ENCODE measurements at regions not wholly inside any gene's neighbourhood (a gene's known extent, or its start where the extent isn't known, plus 50 kb on each side); places are given as distances from the start of the nearest gene placed in this dataset.

GRCh38 chr2:18792226-18792629, 202.9 kb upstream of the NT5C1B start:
- Histone ChIP-seq H2AFZ (ENCODE audit: low read depth, low read length) (no peak overlapping the region), H3K4me3 (replicated peaks in 1 of 3; ENCODE audit: insufficient read depth in 1 of 3, low read depth in 1 of 3, low read length in 3 of 3) (no peak overlapping the region), H3K36me3 (ENCODE audit: control insufficient read depth in 2 of 2, extremely low read depth in 1 of 2, insufficient read depth in 2 of 2, low read length in 2 of 2) (no peaks in the 10 kb centered on the region), H4K20me1 (replicated peaks; ENCODE audit: control insufficient read depth, extremely low read depth, insufficient read depth, low read length) (no peaks in the 10 kb centered on the region), H3K9me3 (replicated peaks; ENCODE audit: control insufficient read depth, insufficient read depth, low read length) (no peaks in the 10 kb centered on the region), H3K27ac (ENCODE audit: insufficient read depth, low read depth, low read length) (no peak overlapping the region), H3K4me2 (ENCODE audit: insufficient read depth, low read length) (no peak overlapping the region), H3K9me1 (replicated peaks; ENCODE audit: control insufficient read depth, extremely low read depth, insufficient read depth, low read length) (no peaks in the 10 kb centered on the region), H3K27me3 (ENCODE audit: control insufficient read depth in 2 of 2, insufficient read depth in 2 of 2, low read length in 2 of 2) (peaks cover 0 to 3% of the 10 kb centered on the region in 2 experiments), H3K9ac (replicated peaks; ENCODE audit: extremely low read depth, insufficient read depth, low read length) (no peak overlapping the region), H3K79me2 (ENCODE audit: control insufficient read depth, insufficient read depth, low read length) (no peaks in the 10 kb centered on the region), H3K4me1 (ENCODE audit: control insufficient read depth, extremely low read depth, insufficient read depth, low read length) (no peaks in the 10 kb centered on the region)
- intact Hi-C loops (cut with micrococcal nuclease) (no loop called here), dilution Hi-C loops (cut with MboI; ENCODE audit: extremely low pct_ligation_motif_present, low sequenced_read_pairs) (no loop called here)
- ChIA-PET CTCF (interaction anchor here (0.8 to 1.3 kb wide), 2 partner anchors 17 to 44 kb away, joined by 3 read pairs; no protein-coding TSS in a partner anchor), POLR2A (no interaction called here)
- no peak for TF ChIP-seq CTCF (IDR thresholded peaks at IDR 0.05; ENCODE audit: extremely low read depth in 1 of 2, insufficient read depth in 1 of 2, low read depth in 1 of 2, low read length in 2 of 2)
- no peak for TF ChIP-seq FOS (IDR thresholded peaks at IDR 0.05; ENCODE audit: borderline replicate concordance, insufficient read depth, low read length)
- TF ChIP-seq GATA2 (IDR thresholded peaks at IDR 0.05; ENCODE audit: insufficient read depth, insufficient read length, low read depth, low read length): no peak
- no TSS peak for BruUV-seq (replicated peaks)
- no peak for FAIRE-seq
- no peak for DNase-seq (ENCODE audit: low read depth, low spot score)

- Histone ChIP-seq H3K27me3 (ENCODE audit: control insufficient read depth in 2 of 2, insufficient read depth in 2 of 2, low read length in 2 of 2) (peaks cover 0 to 3% of the 10 kb centered on the region in 2 experiments), H3K36me3 (ENCODE audit: control insufficient read depth in 2 of 2, extremely low read depth in 1 of 2, insufficient read depth in 2 of 2, low read length in 2 of 2) (no peaks in the 10 kb centered on the region), H3K79me2 (ENCODE audit: control insufficient read depth, insufficient read depth, low read length) (no peaks in the 10 kb centered on the region), H2AFZ (ENCODE audit: low read depth, low read length) (no peak overlapping the region), H3K9me1 (replicated peaks; ENCODE audit: control insufficient read depth, extremely low read depth, insufficient read depth, low read length) (no peaks in the 10 kb centered on the region), H3K4me1 (ENCODE audit: control insufficient read depth, extremely low read depth, insufficient read depth, low read length) (no peaks in the 10 kb centered on the region), H3K9ac (replicated peaks; ENCODE audit: extremely low read depth, insufficient read depth, low read length) (no peak overlapping the region), H4K20me1 (replicated peaks; ENCODE audit: control insufficient read depth, extremely low read depth, insufficient read depth, low read length) (no peaks in the 10 kb centered on the region), H3K4me2 (ENCODE audit: insufficient read depth, low read length) (no peak overlapping the region), H3K9me3 (replicated peaks; ENCODE audit: control insufficient read depth, insufficient read depth, low read length) (no peaks in the 10 kb centered on the region), H3K4me3 (replicated peaks in 1 of 3; ENCODE audit: insufficient read depth in 1 of 3, low read depth in 1 of 3, low read length in 3 of 3) (no peak overlapping the region), H3K27ac (ENCODE audit: insufficient read depth, low read depth, low read length) (no peak overlapping the region)
- BruUV-seq (replicated peaks): no TSS peak
- FAIRE-seq (no peak), DNase-seq (ENCODE audit: low read depth, low spot score) (no peak)
- ChIA-PET POLR2A (no interaction called here), CTCF (interaction anchor here (1.3 kb wide), 1 partner anchor 45 kb away, joined by 3 read pairs; no protein-coding TSS in a partner anchor)
- TF ChIP-seq POLR2AphosphoS5 (IDR thresholded peaks at IDR 0.05; ENCODE audit: insufficient read depth, low read depth, low read length) (no peak), GATA2 (IDR thresholded peaks at IDR 0.05; ENCODE audit: insufficient read depth, insufficient read length, low read depth, low read length) (no peak), MYC (IDR thresholded peaks at IDR 0.05; ENCODE audit: low read depth, low read length) (no peak), EZH2 (IDR thresholded peaks at IDR 0.05; ENCODE audit: borderline replicate concordance, low read depth, low read length, severe bottlenecking) (no peak), POLR2A (IDR thresholded peaks at IDR 0.05; ENCODE audit: low read depth, low read length) (no peak), MAX (IDR thresholded peaks at IDR 0.05; ENCODE audit: insufficient read depth, insufficient read length) (no peak), CTCF (IDR thresholded peaks at IDR 0.05; ENCODE audit: extremely low read depth in 1 of 2, insufficient read depth in 1 of 2, low read depth in 1 of 2, low read length in 2 of 2) (no peak), FOS (IDR thresholded peaks at IDR 0.05; ENCODE audit: borderline replicate concordance, insufficient read depth, low read length) (no peak), JUN (IDR thresholded peaks at IDR 0.05; ENCODE audit: borderline replicate concordance, insufficient read depth, insufficient read length, low read depth) (no peak)
- intact Hi-C loops (cut with micrococcal nuclease) (no loop called here), dilution Hi-C loops (cut with MboI; ENCODE audit: extremely low pct_ligation_motif_present, low sequenced_read_pairs) (no loop called here)
These were observed 201.9 kb upstream of the NT5C1B start for GRCh38 chr2:18791172-18791797.

Measured in endothelial cell of umbilical vein (primary cell).